KMS-11 (cell line): ENCODE measurements at regions not wholly inside any gene's neighbourhood (a gene's known extent, or its start where the extent isn't known, plus 50 kb on each side); places are given as distances from the start of the nearest gene placed in this dataset.

Source experiments
- H2AFZ ChIP-seq: fragments of 200-600 bp; sonication (generic); 2 replicates; pipeline ENCODE4 v1.6.1; 2016; ENCODE audit warnings: antibody characterized with exemption, mixed run types, low read depth
- H3K27ac ChIP-seq: fragments of 200-600 bp; sonication (generic); 2 replicates; pipeline ENCODE4 v1.6.1; 2016; ENCODE audit warnings: mild to moderate bottlenecking, mixed run types
- H3K27me3 ChIP-seq: fragments of 200-600 bp; sonication (generic); 2 replicates; pipeline ENCODE4 v1.6.1; 2017; ENCODE audit warnings: mild to moderate bottlenecking, low read depth, mixed run types, moderate library complexity; ENCODE audit not compliant: insufficient read depth
- H3K36me3 ChIP-seq: fragments of 200-600 bp; sonication (generic); 2 replicates; pipeline ENCODE4 v1.6.1; 2017; ENCODE audit warnings: mild to moderate bottlenecking, mixed run types; ENCODE audit not compliant: insufficient read depth
- H3K4me1 ChIP-seq: fragments of 200-600 bp; sonication (generic); 2 replicates; pipeline ENCODE4 v1.6.1; 2016; ENCODE audit warnings: mild to moderate bottlenecking, low read depth, mixed run types; ENCODE audit not compliant: poor library complexity, severe bottlenecking
- H3K4me2 ChIP-seq: fragments of 200-600 bp; sonication (generic); 2 replicates; pipeline ENCODE4 v1.7.0; 2016; ENCODE audit warnings: mild to moderate bottlenecking, mixed run types
- H3K4me3 ChIP-seq: fragments of 200-600 bp; sonication (generic); IDR thresholded peaks from 2 replicates; pipeline ENCODE4 v1.6.1; 2017; ENCODE audit warnings: low read depth, low read length, mixed read lengths; ENCODE audit not compliant: insufficient read depth
- H3K79me2 ChIP-seq: fragments of 200-600 bp; sonication (generic); 2 replicates; pipeline ENCODE4 v1.6.1; 2016; ENCODE audit warnings: low read depth, mixed run types; ENCODE audit not compliant: insufficient read depth
- H3K9ac ChIP-seq: fragments of 200-600 bp; sonication (generic); 2 replicates; pipeline ENCODE4 v1.6.1; 2016; ENCODE audit warnings: mild to moderate bottlenecking, mixed run types
- H4K20me1 ChIP-seq: fragments of 200-600 bp; sonication (generic); 2 replicates; pipeline ENCODE4 v1.6.1; 2016; ENCODE audit warnings: mild to moderate bottlenecking, mixed run types; ENCODE audit not compliant: insufficient read depth
- TF ChIP-seq, protein P1 (sequence below): fragments of 200-600 bp; sonication (generic); conservative IDR thresholded peaks from 2 replicates; pipeline ENCODE4 v1.6.1; 2017; ENCODE audit warnings: low read depth, mild to moderate bottlenecking, antibody characterized with exemption, low read length, moderate library complexity, mixed read lengths

DNA sequence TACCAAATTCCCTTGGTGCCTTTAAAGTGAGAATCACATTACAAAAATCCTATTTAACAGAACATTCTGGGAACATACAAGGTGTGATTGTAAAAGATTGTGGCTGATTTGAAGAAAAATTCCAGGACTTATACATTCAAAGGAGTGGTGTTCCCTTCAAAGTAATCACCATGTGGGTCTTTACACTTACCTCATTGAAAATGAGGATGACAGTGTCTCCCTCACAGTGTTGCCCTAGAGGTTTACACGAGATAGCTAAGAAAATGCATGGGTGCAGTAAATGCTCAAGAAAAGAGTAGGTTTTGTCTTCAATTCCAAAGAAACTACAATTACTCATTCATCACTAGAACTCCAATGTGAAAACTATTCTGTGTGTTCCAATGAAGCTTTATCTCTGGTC is 331.5 kb downstream of the SLC4A3 start:
- no peak overlapping the region for H2AFZ ChIP-seq
- H3K4me2 ChIP-seq, result no peak overlapping the region
- H3K9ac ChIP-seq, result no peak overlapping the region
- H3K79me2 ChIP-seq, result no peaks in the 10 kb centered on the region
- H3K4me1 ChIP-seq, result no peaks in the 10 kb centered on the region
- H4K20me1 ChIP-seq, result no peaks in the 10 kb centered on the region
- H3K36me3 ChIP-seq, result no peaks in the 10 kb centered on the region
- no peaks in the 10 kb centered on the region for H3K27me3 ChIP-seq
- TF ChIP-seq, protein P1, sequence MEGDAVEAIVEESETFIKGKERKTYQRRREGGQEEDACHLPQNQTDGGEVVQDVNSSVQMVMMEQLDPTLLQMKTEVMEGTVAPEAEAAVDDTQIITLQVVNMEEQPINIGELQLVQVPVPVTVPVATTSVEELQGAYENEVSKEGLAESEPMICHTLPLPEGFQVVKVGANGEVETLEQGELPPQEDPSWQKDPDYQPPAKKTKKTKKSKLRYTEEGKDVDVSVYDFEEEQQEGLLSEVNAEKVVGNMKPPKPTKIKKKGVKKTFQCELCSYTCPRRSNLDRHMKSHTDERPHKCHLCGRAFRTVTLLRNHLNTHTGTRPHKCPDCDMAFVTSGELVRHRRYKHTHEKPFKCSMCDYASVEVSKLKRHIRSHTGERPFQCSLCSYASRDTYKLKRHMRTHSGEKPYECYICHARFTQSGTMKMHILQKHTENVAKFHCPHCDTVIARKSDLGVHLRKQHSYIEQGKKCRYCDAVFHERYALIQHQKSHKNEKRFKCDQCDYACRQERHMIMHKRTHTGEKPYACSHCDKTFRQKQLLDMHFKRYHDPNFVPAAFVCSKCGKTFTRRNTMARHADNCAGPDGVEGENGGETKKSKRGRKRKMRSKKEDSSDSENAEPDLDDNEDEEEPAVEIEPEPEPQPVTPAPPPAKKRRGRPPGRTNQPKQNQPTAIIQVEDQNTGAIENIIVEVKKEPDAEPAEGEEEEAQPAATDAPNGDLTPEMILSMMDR, result no peak
- no peak overlapping the region for H3K27ac ChIP-seq
- H3K4me3 ChIP-seq, result no peak overlapping the region

DNA sequence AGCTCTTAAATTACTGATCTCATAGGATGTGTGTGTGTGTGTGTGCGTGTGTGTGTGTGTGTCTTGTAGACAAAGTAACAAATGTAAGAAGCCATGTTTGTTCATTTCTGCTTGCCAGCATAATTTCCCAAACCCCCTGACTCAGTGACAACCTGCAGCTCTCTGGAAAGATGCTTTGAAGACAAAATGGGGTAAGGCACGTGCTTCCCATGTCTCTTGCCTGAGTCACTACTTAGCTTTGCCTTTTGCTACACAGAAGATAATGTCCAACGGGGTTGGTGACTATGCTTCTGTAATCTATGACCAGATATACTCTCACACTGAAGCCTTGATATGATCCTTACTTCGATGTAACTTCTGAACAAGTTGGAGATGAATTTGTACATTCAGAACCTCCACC is 332.0 kb downstream of the SLC4A3 start:
- Histone ChIP-seq H3K36me3 (no peaks in the 10 kb centered on the region), H2AFZ (no peak overlapping the region), H3K27ac (no peak overlapping the region), H3K27me3 (no peaks in the 10 kb centered on the region), H3K9ac (no peak overlapping the region), H3K4me2 (no peak overlapping the region), H4K20me1 (no peaks in the 10 kb centered on the region), H3K4me1 (no peaks in the 10 kb centered on the region), H3K4me3 (no peak overlapping the region), H3K79me2 (no peaks in the 10 kb centered on the region)
- TF ChIP-seq, protein P1, result no peak

- Histone ChIP-seq H3K79me2 (no peaks in the 10 kb centered on the region), H3K27me3 (no peaks in the 10 kb centered on the region), H3K9ac (no peak overlapping the region), H3K4me1 (no peaks in the 10 kb centered on the region), H4K20me1 (no peaks in the 10 kb centered on the region), H3K36me3 (no peaks in the 10 kb centered on the region), H2AFZ (no peak overlapping the region), H3K4me2 (no peak overlapping the region), H3K4me3 (no peak overlapping the region), H3K27ac (no peak overlapping the region)
- TF ChIP-seq, protein P1, result no peak
These were observed 334.6 kb downstream of the SLC4A3 start for GRCh38 chr2:219961947-219962498.

- Histone ChIP-seq H3K79me2 (no peaks in the 10 kb centered on the region), H3K4me3 (no peak overlapping the region), H4K20me1 (no peaks in the 10 kb centered on the region), H3K27ac (no peak overlapping the region), H3K4me1 (no peaks in the 10 kb centered on the region), H2AFZ (no peak overlapping the region), H3K4me2 (no peak overlapping the region), H3K27me3 (no peaks in the 10 kb centered on the region), H3K9ac (no peak overlapping the region), H3K36me3 (no peaks in the 10 kb centered on the region)
- TF ChIP-seq, protein P1, result no peak
These were observed 335.4 kb downstream of the SLC4A3 start for GRCh38 chr2:219962801-219963200.
